Testis (tissue), 2 donors: ENCODE measurements at regions not wholly inside any gene's neighbourhood (a gene's known extent, or its start where the extent isn't known, plus 50 kb on each side); places are given as distances from the start of the nearest gene placed in this dataset.
A peak's percentile ranks its signal among the peaks of the same experiment; 100 is the strongest.

ENCODE experiments used
- DNase-seq: peaks from one replicate; pipeline ENCODE4 v3.0.0-alpha.2; 2019
- H3K27ac ChIP-seq, 2 donors: fragments of 200-600 bp; sonication (generic); one replicate each; pipeline ENCODE4 v1.5.1; 2019
- H3K27me3 ChIP-seq: fragments of 200-600 bp; sonication (generic); one replicate; pipeline ENCODE4 v1.5.1; 2019
- H3K36me3 ChIP-seq: fragments of 200-600 bp; sonication (generic); one replicate; pipeline ENCODE4 v1.5.1; 2017; ENCODE audit warnings: low read depth; ENCODE audit errors: missing control alignments
- H3K4me1 ChIP-seq: fragments of 200-600 bp; sonication (generic); one replicate; pipeline ENCODE4 v1.5.1; 2019
- H3K4me3 ChIP-seq, 2 donors: fragments of 200-600 bp; sonication (generic); one replicate each; pipeline ENCODE4 v1.5.1; 2017 to 2019
- H3K9me3 ChIP-seq: fragments of 200-600 bp; sonication (generic); one replicate; pipeline ENCODE4 v1.5.1; 2017
- CTCF ChIP-seq, 3 experiments: fragments of 450-650 bp in 2 of 3; fragments of 200-600 bp in 1 of 3; sonication (generic) in 1 of 3; IDR thresholded peaks; one replicate each; pipeline ENCODE4 v1.5.1; 2016 to 2019; ENCODE audit warnings: antibody characterized with exemption in 3 of 3, mild to moderate bottlenecking in 2 of 3, moderate library complexity in 1 of 3
- POLR2A ChIP-seq: fragments of 450-650 bp; IDR thresholded peaks from one replicate; pipeline ENCODE4 v1.6.1; 2017; ENCODE audit warnings: antibody characterized with exemption, mild to moderate bottlenecking, moderate library complexity
- WGBS, 2 donors: methylation state at CpG; one replicate each; pipeline ENCODE4 v1.1.5; 2018; 5-methylcytosine and 5-hydroxymethylcytosine counted together
- intact Hi-C: fragments of 100-400 bp; cut with DNase I; formaldehyde crosslinking; loops from one replicate; pipeline ENCODE4 v1.15.1; 2023; ENCODE audit warnings: low total_unique reads

GRCh38 chr6:166712286-166713228 is 85.5 kb upstream of the RPS6KA2 start:
- no peaks in the 10 kb centered on the region for H3K4me1 ChIP-seq

GRCh38 chr6:166710084-166710483 is 83.0 kb upstream of the RPS6KA2 start:
- Histone ChIP-seq H3K4me1 (no peaks in the 10 kb centered on the region), H3K9me3 (no peaks in the 10 kb centered on the region), H3K27ac (no peak overlapping the region), H3K27me3 (no peaks in the 10 kb centered on the region), H3K4me3 (no peak overlapping the region), H3K36me3 (no peaks in the 10 kb centered on the region)
- no peak for DNase-seq
- TF ChIP-seq POLR2A (no peak), CTCF (IDR thresholded peaks at IDR 0.05) (no peak)
- intact Hi-C loops: no loop called here
- WGBS, 2 donors: 96 to 97% methylated on average over 2 of the region's 2 CpGs

More at GRCh38 chr6:166712286-166713228, 85.5 kb upstream of the RPS6KA2 start:
- no peak overlapping the region for H3K4me3 ChIP-seq
- no peak for TF ChIP-seq POLR2A
- TF ChIP-seq CTCF (IDR thresholded peaks at IDR 0.05): no peak
- no peaks in the 10 kb centered on the region for H3K36me3 ChIP-seq
- no peaks in the 10 kb centered on the region for H3K9me3 ChIP-seq
- WGBS, 2 donors: 77 to 81% methylated on average over 18 to 21 of the region's 21 CpGs
- no peak for DNase-seq
- H3K27me3 ChIP-seq: no peaks in the 10 kb centered on the region
- intact Hi-C loops: no loop called here
- H3K27ac ChIP-seq: no peak overlapping the region

GRCh38 chr6:166708460-166708859 is 81.4 kb upstream of the RPS6KA2 start:
- TF ChIP-seq POLR2A: no peak
- TF ChIP-seq CTCF (IDR thresholded peaks at IDR 0.05): no peak
- H3K4me3 ChIP-seq: no peak overlapping the region
- intact Hi-C loops: no loop called here
- no peaks in the 10 kb centered on the region for H3K27me3 ChIP-seq
- H3K36me3 ChIP-seq: no peaks in the 10 kb centered on the region
- WGBS, 2 donors: 93 to 95% methylated on average over 4 of the region's 4 CpGs
- no peaks in the 10 kb centered on the region for H3K9me3 ChIP-seq
- H3K27ac ChIP-seq: no peak overlapping the region
- no peak for DNase-seq
- no peaks in the 10 kb centered on the region for H3K4me1 ChIP-seq

GRCh38 chr6:166707045-166707444 is 80.0 kb upstream of the RPS6KA2 start:
- DNase-seq: peak; percentile 79

More at GRCh38 chr6:166707045-166707444, 80.0 kb upstream of the RPS6KA2 start:
- Histone ChIP-seq H3K4me3 (no peak overlapping the region), H3K36me3 (no peaks in the 10 kb centered on the region), H3K4me1 (no peaks in the 10 kb centered on the region), H3K27ac (no peak overlapping the region), H3K9me3 (no peaks in the 10 kb centered on the region), H3K27me3 (no peaks in the 10 kb centered on the region)
- WGBS, 2 donors: 39 to 52% methylated on average over 10 of the region's 10 CpGs
- intact Hi-C loops: no loop called here
- no peak for TF ChIP-seq POLR2A
- TF ChIP-seq CTCF (IDR thresholded peaks at IDR 0.05): peak; percentile 8 to 27 (median 20)
